DMS153 treated with DMSO at 0.1 percent for 48 hours (cell line): ENCODE measurements at regions not wholly inside any gene's neighbourhood (a gene's known extent, or its start where the extent isn't known, plus 50 kb on each side); places are given as distances from the start of the nearest gene placed in this dataset.
A peak's percentile ranks its signal among the peaks of the same experiment; 100 is the strongest.

Experiments used
- DNase-seq: peaks from one replicate; lab custom pipeline; 2025; ENCODE audit not compliant: unreplicated experiment; lab: John Stamatoyannopoulos, UW

- DNase-seq, result no peak
These were observed 175.4 kb downstream of the DLEU7 start for GRCh38 chr13:50668049-50668448.

GRCh38 chr13:50668691-50669271, 174.7 kb downstream of the DLEU7 start:
- DNase-seq, result no peak

- no peak for DNase-seq
These were observed 173.2 kb downstream of the DLEU7 start for GRCh38 chr13:50670272-50670671.

- DNase-seq, result no peak
These were observed 172.5 kb downstream of the DLEU7 start for GRCh38 chr13:50670847-50671496.

GRCh38 chr13:50671497-50671850, 172.0 kb downstream of the DLEU7 start:
- no peak for DNase-seq

GRCh38 chr13:50672025-50672424, 171.5 kb downstream of the DLEU7 start:
- DNase-seq, result no peak

- DNase-seq, result no peak
These were observed 167.8 kb downstream of the DLEU7 start for GRCh38 chr13:50675651-50676050.

GRCh38 chr13:50676602-50677001, 166.9 kb downstream of the DLEU7 start:
- DNase-seq, result no peak

- DNase-seq, result no peak
These were observed 166.2 kb downstream of the DLEU7 start for GRCh38 chr13:50677258-50677657.

GRCh38 chr13:50677687-50678463, 165.6 kb downstream of the DLEU7 start:
- DNase-seq, result peak; percentile 54

- DNase-seq, result no peak
These were observed 164.9 kb downstream of the DLEU7 start for GRCh38 chr13:50678464-50679162.

- no peak for DNase-seq
These were observed 164.2 kb downstream of the DLEU7 start for GRCh38 chr13:50679321-50679720.

- no peak for DNase-seq
These were observed 161.5 kb downstream of the DLEU7 start for GRCh38 chr13:50682002-50682401.

- DNase-seq, result no peak
These were observed 160.5 kb downstream of the DLEU7 start for GRCh38 chr13:50682966-50683365.

- DNase-seq, result no peak
These were observed 159.1 kb downstream of the DLEU7 start for GRCh38 chr13:50684366-50684765.

- peak; percentile 59 for DNase-seq
These were observed 158.0 kb downstream of the DLEU7 start for GRCh38 chr13:50685491-50685890.

- DNase-seq, result no peak
These were observed 157.5 kb downstream of the DLEU7 start for GRCh38 chr13:50685956-50686355.

GRCh38 chr13:50686551-50686950, 156.9 kb downstream of the DLEU7 start:
- DNase-seq, result no peak

- DNase-seq, result no peak
These were observed 155.9 kb downstream of the DLEU7 start for GRCh38 chr13:50687545-50687944.

- no peak for DNase-seq
These were observed 153.5 kb downstream of the DLEU7 start for GRCh38 chr13:50690006-50690405.

GRCh38 chr13:50691176-50691680, 152.3 kb downstream of the DLEU7 start:
- peak; percentile 25 for DNase-seq
